Cardiac fibroblast (primary cell): ENCODE measurements at regions not wholly inside any gene's neighbourhood (a gene's known extent, or its start where the extent isn't known, plus 50 kb on each side); places are given as distances from the start of the nearest gene placed in this dataset.

Source experiments
- DNase-seq, 2 donors: peaks; one replicate each; pipeline versions ENCODE4 v3.0.0 to v3.0.0-alpha.2; 2010; ENCODE audit warnings: low read depth in 2 of 2
- H3K4me3 ChIP-seq, 2 donors: replicated peaks in 1 of 2; 1 replicate in 1 of 2; 2 replicates in 1 of 2; pipeline ENCODE4 v1.5.1; 2011; ENCODE audit warnings: low read depth in 2 of 2, low read length in 2 of 2, mild to moderate bottlenecking in 2 of 2, moderate library complexity in 1 of 2
- TF ChIP-seq, protein P1 (sequence below): IDR thresholded peaks from one replicate; pipeline ENCODE4 v1.5.1; 2011; ENCODE audit warnings: low read depth, mild to moderate bottlenecking, low read length, inconsistent platforms

DNA sequence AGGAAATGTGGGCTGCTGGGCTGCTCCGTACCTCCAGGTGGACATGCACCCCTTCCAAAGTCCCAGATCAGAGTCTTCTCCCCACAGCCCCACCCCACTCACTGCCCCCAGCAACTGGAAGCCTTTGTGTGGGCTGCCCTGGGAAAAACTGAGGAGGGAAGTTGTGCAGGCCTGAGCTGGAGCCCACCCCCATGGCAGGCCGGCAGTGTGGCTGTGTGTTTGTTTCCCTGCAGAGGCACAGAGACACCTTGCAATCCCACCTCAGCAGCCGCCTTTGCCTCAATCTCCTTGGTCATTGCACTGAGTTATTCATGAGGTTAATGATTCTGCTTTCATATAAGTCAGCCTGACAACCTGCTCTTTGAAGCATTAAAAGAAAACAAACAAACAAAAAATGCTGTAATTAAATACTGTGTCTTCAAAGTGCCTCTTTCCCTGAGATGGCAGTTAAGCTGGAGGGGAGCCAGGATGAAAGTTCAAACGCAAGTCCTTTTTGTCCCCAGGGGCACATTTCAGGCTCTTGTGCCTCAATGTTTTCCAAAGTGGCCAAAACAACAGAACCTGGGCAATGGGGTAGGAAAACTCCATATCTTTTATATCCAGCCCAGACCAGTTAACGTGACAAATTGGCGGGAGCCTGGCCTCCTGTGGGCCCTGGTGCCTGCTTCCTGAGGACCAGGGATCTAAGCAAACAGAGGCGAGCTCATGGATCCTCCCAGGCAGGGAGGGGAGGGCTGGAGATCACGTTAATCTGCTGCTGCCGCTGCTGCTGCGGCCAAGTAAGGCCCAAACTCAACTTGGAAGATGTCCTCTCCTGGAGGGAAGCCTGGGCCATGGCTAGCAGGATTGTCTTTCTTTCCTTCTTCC lies 51.9 kb upstream of the TSPAN11 start:
- H3K4me3 ChIP-seq = no peak overlapping the region
- DNase-seq = no peak
- TF ChIP-seq, protein P1, sequence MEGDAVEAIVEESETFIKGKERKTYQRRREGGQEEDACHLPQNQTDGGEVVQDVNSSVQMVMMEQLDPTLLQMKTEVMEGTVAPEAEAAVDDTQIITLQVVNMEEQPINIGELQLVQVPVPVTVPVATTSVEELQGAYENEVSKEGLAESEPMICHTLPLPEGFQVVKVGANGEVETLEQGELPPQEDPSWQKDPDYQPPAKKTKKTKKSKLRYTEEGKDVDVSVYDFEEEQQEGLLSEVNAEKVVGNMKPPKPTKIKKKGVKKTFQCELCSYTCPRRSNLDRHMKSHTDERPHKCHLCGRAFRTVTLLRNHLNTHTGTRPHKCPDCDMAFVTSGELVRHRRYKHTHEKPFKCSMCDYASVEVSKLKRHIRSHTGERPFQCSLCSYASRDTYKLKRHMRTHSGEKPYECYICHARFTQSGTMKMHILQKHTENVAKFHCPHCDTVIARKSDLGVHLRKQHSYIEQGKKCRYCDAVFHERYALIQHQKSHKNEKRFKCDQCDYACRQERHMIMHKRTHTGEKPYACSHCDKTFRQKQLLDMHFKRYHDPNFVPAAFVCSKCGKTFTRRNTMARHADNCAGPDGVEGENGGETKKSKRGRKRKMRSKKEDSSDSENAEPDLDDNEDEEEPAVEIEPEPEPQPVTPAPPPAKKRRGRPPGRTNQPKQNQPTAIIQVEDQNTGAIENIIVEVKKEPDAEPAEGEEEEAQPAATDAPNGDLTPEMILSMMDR = no peak

DNA sequence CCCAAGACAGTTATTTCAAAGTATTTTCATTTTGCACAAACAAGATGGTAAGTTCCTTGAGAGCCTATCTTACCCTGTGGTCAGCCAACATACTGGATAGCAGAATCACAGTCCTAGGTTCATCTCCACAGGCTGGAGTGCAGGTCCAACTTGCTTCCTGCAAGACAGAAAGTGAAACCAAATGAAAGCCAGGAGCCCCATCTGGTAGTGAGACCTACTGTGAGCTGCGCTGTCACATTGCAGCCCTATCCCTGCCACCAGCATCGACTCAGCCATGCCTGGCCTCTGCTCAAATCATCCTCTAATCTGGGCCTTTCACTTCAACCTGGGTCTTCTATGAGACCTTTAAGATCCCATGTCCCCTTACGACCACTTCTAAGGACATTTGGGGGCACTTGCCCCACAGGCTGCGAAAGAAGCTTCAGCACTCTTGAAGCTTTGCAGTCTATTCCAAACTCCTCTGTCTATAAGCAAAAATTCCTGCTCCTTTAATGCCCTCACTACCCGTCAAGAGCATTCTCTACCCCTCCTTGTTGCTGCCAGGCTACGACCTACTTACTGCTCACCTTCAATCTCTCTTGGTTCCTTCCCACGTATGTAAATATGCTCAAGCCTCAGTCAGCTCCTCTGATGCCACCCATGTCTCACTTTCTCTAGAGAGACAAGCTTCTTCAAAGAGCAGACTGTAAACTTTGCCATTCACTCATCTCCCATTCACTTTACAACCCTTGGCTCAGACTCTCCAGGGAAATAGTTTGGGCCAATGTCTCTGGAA lies 55.9 kb upstream of the TSPAN11 start:
- no peak for DNase-seq
- H3K4me3 ChIP-seq = no peak overlapping the region
- TF ChIP-seq, protein P1 = no peak

DNA sequence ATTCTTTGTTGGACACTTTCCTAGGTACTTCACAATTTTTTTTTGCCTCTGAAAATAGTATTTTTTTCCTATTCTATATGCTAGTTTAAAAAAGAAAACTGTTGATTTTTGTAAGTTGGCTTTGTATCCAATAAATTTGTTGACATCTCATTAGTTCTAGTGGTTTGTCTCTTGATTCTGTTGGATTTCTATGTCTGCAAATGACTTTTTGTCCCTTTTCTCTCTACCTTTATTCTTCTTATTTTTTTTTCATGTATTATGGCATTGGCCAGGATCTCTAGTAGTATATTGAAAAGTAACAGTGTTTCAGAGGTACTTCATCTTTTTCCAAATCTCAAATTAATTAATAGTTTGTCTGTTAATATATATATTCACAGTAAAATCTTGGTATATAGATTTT lies 59.1 kb upstream of the TSPAN11 start:
- DNase-seq = no peak
- H3K4me3 ChIP-seq = no peak overlapping the region
- TF ChIP-seq, protein P1 = no peak

DNA sequence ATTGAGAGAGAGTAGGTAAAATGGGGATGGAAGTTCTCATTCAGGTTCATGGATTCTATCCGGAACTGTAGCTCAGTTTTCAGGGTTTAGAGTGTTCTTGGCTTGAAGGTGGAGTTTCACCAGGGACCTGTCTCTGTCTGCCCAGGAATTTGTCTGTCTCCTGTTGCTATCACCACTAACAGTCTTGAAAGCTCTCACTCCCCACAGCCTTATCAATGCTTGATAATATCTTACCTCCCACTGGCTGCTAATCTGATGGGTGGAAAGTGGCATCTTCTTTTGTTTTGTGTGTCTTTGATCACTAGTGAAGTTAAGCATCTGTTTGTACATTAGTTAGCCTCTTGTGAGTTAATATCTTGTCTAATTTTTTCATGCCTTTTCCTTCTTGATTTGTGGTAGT lies 60.3 kb upstream of the TSPAN11 start:
- no peak for DNase-seq
- H3K4me3 ChIP-seq = no peak overlapping the region
- TF ChIP-seq, protein P1 = no peak

DNA sequence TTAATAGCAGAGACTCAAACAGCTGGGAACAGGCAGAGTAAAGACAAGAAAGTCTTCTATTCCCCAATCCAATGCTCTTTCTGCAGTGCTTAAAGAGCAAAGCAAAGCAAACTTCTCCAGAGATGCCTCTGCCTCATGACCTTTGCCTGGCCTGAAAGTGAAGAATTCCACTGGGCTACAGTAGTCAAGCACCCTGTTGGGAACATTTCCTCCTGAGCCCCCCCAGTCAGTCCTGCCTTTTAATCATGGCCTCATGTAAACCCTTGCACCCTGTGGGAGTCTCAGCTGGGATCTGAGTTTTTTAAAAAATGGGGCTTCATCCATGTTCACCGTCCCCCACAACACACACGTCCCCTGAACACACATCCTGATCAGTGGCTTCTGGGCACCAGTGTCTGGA lies 62.7 kb upstream of the TSPAN11 start:
- no peak overlapping the region for H3K4me3 ChIP-seq
- TF ChIP-seq, protein P1 = no peak
- no peak for DNase-seq

DNA sequence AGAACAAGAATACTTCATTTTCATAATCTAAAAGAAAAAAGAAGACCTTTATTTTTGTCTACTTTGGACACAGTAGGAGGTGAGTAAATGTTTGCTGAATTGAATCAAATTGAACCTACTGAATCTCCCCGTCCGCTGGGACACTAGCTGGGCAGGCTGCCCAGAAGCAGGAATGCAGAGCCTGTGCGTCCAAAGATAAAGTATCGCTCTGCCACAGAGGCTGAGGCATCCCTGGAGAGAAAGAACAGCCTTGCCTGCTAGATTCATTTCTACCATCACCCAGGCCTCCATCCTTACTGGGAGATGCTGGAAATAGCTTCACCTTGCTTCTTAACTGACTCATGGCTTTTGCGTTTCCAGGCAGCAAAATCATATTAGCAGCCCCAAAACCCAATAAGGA lies 64.1 kb upstream of the TSPAN11 start:
- no peak overlapping the region for H3K4me3 ChIP-seq
- TF ChIP-seq, protein P1 = no peak
- DNase-seq = peak; percentile 81 to 90
